H1 (cell line): ENCODE measurements at regions not wholly inside any gene's neighbourhood (a gene's known extent, or its start where the extent isn't known, plus 50 kb on each side); places are given as distances from the start of the nearest gene placed in this dataset.

Experiments used
- CTCF ChIA-PET: fragments of 300-600 bp; sonication (Branson Sonifier 250); formaldehyde crosslinking; loops from one replicate; lab custom pipeline; 2021; ENCODE audit not compliant: partially characterized antibody; lab: Charles Lee
- POLR2A ChIA-PET: fragments of 300-600 bp; sonication (Branson Sonifier 250); formaldehyde crosslinking; loops from one replicate; lab custom pipeline; 2021; ENCODE audit warnings: inconsistent platforms; ENCODE audit not compliant: partially characterized antibody; lab: Charles Lee
- DNase-seq, 2 experiments: peaks; one replicate each; pipeline versions ENCODE4 v3.0.0 to v3.0.0-alpha.2; 2010 to 2022; ENCODE audit warnings: low spot score in 2 of 2, low read depth in 1 of 2, mixed read lengths in 1 of 2
- FAIRE-seq: peaks from 2 replicates; lab custom pipeline; 2011; peaks lifted over from hg19 to GRCh38; lab: Jason Lieb, UNC
- H2AFZ ChIP-seq: 2 replicates; pipeline ENCODE4 v1.8.1; 2012; ENCODE audit warnings: low read length, inconsistent platforms
- H2AK5ac ChIP-seq: 2 replicates; pipeline ENCODE4 v1.6.1; 2013; ENCODE audit warnings: low read depth, low read length
- H2BK120ac ChIP-seq: replicated peaks from 2 replicates; pipeline ENCODE3; 2013; ENCODE audit warnings: low read depth, low read length, inconsistent platforms
- H2BK12ac ChIP-seq: 2 replicates; pipeline ENCODE4 v1.6.1; 2013; ENCODE audit warnings: low read depth, low read length
- H2BK15ac ChIP-seq: 2 replicates; pipeline ENCODE4 v1.6.1; 2013; ENCODE audit warnings: low read length
- H2BK20ac ChIP-seq: 2 replicates; pipeline ENCODE4 v1.6.1; 2013; ENCODE audit warnings: low read length
- H2BK5ac ChIP-seq: 2 replicates; pipeline ENCODE4 v1.6.1; 2013; ENCODE audit warnings: low read depth, low read length
- H3K14ac ChIP-seq: 2 replicates; pipeline ENCODE4 v1.6.1; 2013; ENCODE audit warnings: inconsistent platforms; ENCODE audit not compliant: insufficient read length
- H3K18ac ChIP-seq: 2 replicates; pipeline ENCODE4 v1.6.1; 2013; ENCODE audit warnings: low read length; ENCODE audit errors: extremely low read depth
- H3K23ac ChIP-seq: 2 replicates; pipeline ENCODE4 v1.6.1; 2013; ENCODE audit warnings: inconsistent platforms; ENCODE audit not compliant: insufficient read length
- H3K23me2 ChIP-seq: 2 replicates; pipeline ENCODE4 v1.6.1; 2013; ENCODE audit warnings: low read depth, low read length
- H3K27ac ChIP-seq: 2 replicates; pipeline ENCODE4 v1.6.1; 2011; ENCODE audit warnings: low read depth, low read length, inconsistent platforms
- H3K27me3 ChIP-seq, 4 experiments: replicated peaks in 1 of 4; 1 replicate in 1 of 4; 2 replicates in 3 of 4; pipeline versions ENCODE4 v1.6.1 to v1.8.1; 2011 to 2013; ENCODE audit warnings: low read length in 3 of 4, mild to moderate bottlenecking in 3 of 4, inconsistent platforms in 2 of 4, mixed read lengths in 2 of 4, moderate library complexity in 1 of 4; ENCODE audit not compliant: control insufficient read depth in 3 of 4, insufficient read depth in 3 of 4; ENCODE audit errors: extremely low read depth in 1 of 4
- H3K36me3 ChIP-seq, 4 experiments: 2 replicates each; pipeline versions ENCODE4 v1.6.1 to v1.8.1; 2011 to 2013; ENCODE audit warnings: mild to moderate bottlenecking in 4 of 4, low read length in 3 of 4, moderate library complexity in 2 of 4, control low read depth in 1 of 4, inconsistent platforms in 1 of 4; ENCODE audit not compliant: insufficient read depth in 4 of 4, control insufficient read depth in 2 of 4
- H3K4ac ChIP-seq: replicated peaks from 2 replicates; pipeline ENCODE3; 2013; ENCODE audit warnings: low read length, low read depth, mixed read lengths, inconsistent platforms; ENCODE audit not compliant: insufficient read length
- H3K4me1 ChIP-seq, 4 experiments: replicated peaks in 1 of 4; 1 replicate in 1 of 4; 2 replicates in 3 of 4; pipeline versions ENCODE4 v1.6.1 to v1.8.1; 2011 to 2013; ENCODE audit warnings: low read length in 3 of 4, inconsistent platforms in 2 of 4, mixed read lengths in 1 of 4; ENCODE audit not compliant: insufficient read depth in 4 of 4, control insufficient read depth in 3 of 4
- H3K4me2 ChIP-seq, 2 experiments: 2 replicates each; pipeline versions ENCODE4 v1.6.1 to v1.8.1; 2011 to 2013; ENCODE audit warnings: low read depth in 2 of 2, low read length in 2 of 2, control low read depth in 1 of 2, inconsistent platforms in 1 of 2, mild to moderate bottlenecking in 1 of 2; ENCODE audit not compliant: insufficient read depth in 1 of 2
- H3K4me3 ChIP-seq, 4 experiments: fragments of 200-600, 300-600 bp in 1 of 4; sonication (generic), shearing (Covaris generic), sonication (Bioruptor Twin) in 1 of 4; 2 replicates each; pipeline versions ENCODE4 v1.5.1 to v1.8.1; 2011 to 2016; ENCODE audit warnings: low read length in 4 of 4, low read depth in 3 of 4, control low read depth in 2 of 4, inconsistent platforms in 2 of 4, mild to moderate bottlenecking in 2 of 4, mixed read lengths in 1 of 4, moderate library complexity in 1 of 4; ENCODE audit not compliant: insufficient read depth in 2 of 4; ENCODE audit errors: extremely low read depth in 1 of 4
- H3K56ac ChIP-seq: replicated peaks from 2 replicates; pipeline ENCODE3; 2013; ENCODE audit warnings: low read depth, mild to moderate bottlenecking, mixed read lengths, low read length, inconsistent platforms; ENCODE audit not compliant: insufficient read length
- H3K79me1 ChIP-seq: 2 replicates; pipeline ENCODE4 v1.6.1; 2013; ENCODE audit warnings: low read depth, low read length, control low read depth
- H3K79me2 ChIP-seq, 2 experiments: 2 replicates each; pipeline versions ENCODE4 v1.6.1 to v1.8.1; 2012 to 2013; ENCODE audit warnings: low read length in 2 of 2, mild to moderate bottlenecking in 2 of 2, inconsistent platforms in 1 of 2; ENCODE audit not compliant: insufficient read depth in 2 of 2, control insufficient read depth in 1 of 2
- H3K9ac ChIP-seq, 4 experiments: replicated peaks in 1 of 4; 1 replicate in 1 of 4; 2 replicates in 3 of 4; pipeline versions ENCODE4 v1.6.1 to v1.8.1; 2011 to 2013; ENCODE audit warnings: low read depth in 3 of 4, low read length in 3 of 4, control low read depth in 2 of 4, mild to moderate bottlenecking in 2 of 4, moderate library complexity in 2 of 4, inconsistent platforms in 1 of 4; ENCODE audit errors: extremely low read depth in 1 of 4
- H3K9me3 ChIP-seq, 2 experiments: 2 replicates each; pipeline versions ENCODE4 v1.6.1 to v1.8.1; 2012 to 2013; ENCODE audit warnings: mild to moderate bottlenecking in 2 of 2, moderate library complexity in 2 of 2, control low read depth in 1 of 2, inconsistent platforms in 1 of 2, low read depth in 1 of 2, low read length in 1 of 2, mixed read lengths in 1 of 2; ENCODE audit not compliant: insufficient read depth in 2 of 2
- H4K20me1 ChIP-seq, 2 experiments: replicated peaks in 1 of 2; 2 replicates each; pipeline versions ENCODE3 to v1.8.1; 2011 to 2013; ENCODE audit warnings: inconsistent platforms in 2 of 2, low read length in 2 of 2, mild to moderate bottlenecking in 1 of 2; ENCODE audit not compliant: insufficient read depth in 2 of 2, control insufficient read depth in 1 of 2
- H4K5ac ChIP-seq: 2 replicates; pipeline ENCODE4 v1.6.1; 2013; ENCODE audit warnings: low read length, low read depth, mixed read lengths, inconsistent platforms; ENCODE audit not compliant: insufficient read length
- H4K8ac ChIP-seq: 2 replicates; pipeline ENCODE4 v1.8.0; 2013; ENCODE audit warnings: mild to moderate bottlenecking, moderate library complexity, low read length, inconsistent platforms; ENCODE audit not compliant: insufficient read depth; ENCODE audit errors: extremely low read depth
- H4K91ac ChIP-seq: replicated peaks from 2 replicates; pipeline ENCODE3; 2013; ENCODE audit warnings: low read length, mixed read lengths, inconsistent platforms; ENCODE audit not compliant: insufficient read length
- BRCA1 ChIP-seq: IDR thresholded peaks from 2 replicates; pipeline ENCODE4 v1.6.1; 2012; ENCODE audit warnings: low read depth, low read length, improper control_type of control experiment
- NANOG ChIP-seq: IDR thresholded peaks from 2 replicates; pipeline ENCODE4 v1.6.1; 2011; ENCODE audit warnings: low read length, low read depth, mild to moderate bottlenecking, inconsistent platforms; ENCODE audit not compliant: insufficient read depth, poor library complexity, severe bottlenecking
- RFX5 ChIP-seq: IDR thresholded peaks from 2 replicates; pipeline ENCODE4 v1.6.1; 2011; ENCODE audit warnings: low read depth, low read length, improper control_type of control experiment, borderline replicate concordance

- Histone ChIP-seq H2BK20ac (no peak overlapping the region), H4K8ac (no peak overlapping the region), H2AFZ (no peak overlapping the region), H3K79me1 (no peaks in the 10 kb centered on the region), H3K9me3 (no peaks in the 10 kb centered on the region), H3K23me2 (no peaks in the 10 kb centered on the region), H3K4ac (no peak overlapping the region), H3K4me1 (no peaks in the 10 kb centered on the region), H3K27ac (no peak overlapping the region), H3K18ac (no peak overlapping the region), H2BK5ac (no peak overlapping the region), H2BK12ac (no peak overlapping the region), H2BK120ac (no peak overlapping the region), H3K9ac (no peak overlapping the region), H4K20me1 (no peaks in the 10 kb centered on the region), H3K56ac (no peak overlapping the region), H2BK15ac (no peak overlapping the region), H3K23ac (no peak overlapping the region), H3K27me3 (no peaks in the 10 kb centered on the region), H3K4me2 (no peak overlapping the region), H3K14ac (no peak overlapping the region), H3K36me3 (no peaks in the 10 kb centered on the region), H4K91ac (no peak overlapping the region), H2AK5ac (no peak overlapping the region), H3K79me2 (no peaks in the 10 kb centered on the region), H3K4me3 (no peak overlapping the region), H4K5ac (no peak overlapping the region)
- ChIA-PET CTCF (no interaction called here), POLR2A (no interaction called here)
- no peak for DNase-seq
- FAIRE-seq = no peak
- TF ChIP-seq NANOG (no peak), BRCA1 (no peak), RFX5 (no peak)
Observed at GRCh38 chr7:116120839-116121238, 89.5 kb upstream of the TES start.
